Glutamatergic neuron (in vitro differentiated cells): ENCODE measurements at regions not wholly inside any gene's neighbourhood (a gene's known extent, or its start where the extent isn't known, plus 50 kb on each side); places are given as distances from the start of the nearest gene placed in this dataset.

Experiments
- DNase-seq: peaks from one replicate; pipeline ENCODE4 v3.0.0; 2022
- H3K27ac Mint-ChIP-seq: one replicate; pipeline ENCODE4 v1.8.0; 2020; ENCODE audit warnings: mild to moderate bottlenecking, mixed read lengths, inconsistent platforms; ENCODE audit not compliant: unreplicated experiment
- H3K27me3 Mint-ChIP-seq: one replicate; pipeline ENCODE4 v1.8.0; 2020; ENCODE audit warnings: mild to moderate bottlenecking, moderate library complexity, mixed read lengths, inconsistent platforms; ENCODE audit not compliant: unreplicated experiment
- H3K36me3 Mint-ChIP-seq: one replicate; pipeline ENCODE4 v1.8.0; 2020; ENCODE audit warnings: mild to moderate bottlenecking, mixed read lengths, inconsistent platforms; ENCODE audit not compliant: unreplicated experiment
- H3K4me1 Mint-ChIP-seq: one replicate; pipeline ENCODE4 v1.8.0; 2020; ENCODE audit warnings: mild to moderate bottlenecking, low read depth, mixed read lengths, inconsistent platforms; ENCODE audit not compliant: unreplicated experiment
- H3K4me3 Mint-ChIP-seq: one replicate; pipeline ENCODE4 v1.8.0; 2020; ENCODE audit warnings: mild to moderate bottlenecking, mixed read lengths, inconsistent platforms; ENCODE audit not compliant: unreplicated experiment
- H3K9me3 Mint-ChIP-seq: one replicate; pipeline ENCODE4 v1.8.0; 2020; ENCODE audit warnings: mild to moderate bottlenecking, moderate library complexity, mixed read lengths, inconsistent platforms; ENCODE audit not compliant: unreplicated experiment
- CTCF ChIP-seq: fragments of 200-600 bp; sonication (generic); IDR thresholded peaks from one replicate; pipeline ENCODE4 v1.5.0; 2021; ENCODE audit not compliant: partially characterized antibody, unreplicated experiment

- DNase-seq: no peak
- H3K4me1 Mint-ChIP-seq: no peaks in the 10 kb centered on the region
- no peak overlapping the region for H3K27ac Mint-ChIP-seq
- TF ChIP-seq CTCF: no peak
- H3K36me3 Mint-ChIP-seq: no peaks in the 10 kb centered on the region
- H3K27me3 Mint-ChIP-seq: peaks cover 4% of the 10 kb centered on the region
- H3K4me3 Mint-ChIP-seq: no peak overlapping the region
- peaks cover 3% of the 10 kb centered on the region for H3K9me3 Mint-ChIP-seq
Measured at GRCh38 chr7:157482025-157482424, 145.2 kb downstream of the DNAJB6 start.

DNA sequence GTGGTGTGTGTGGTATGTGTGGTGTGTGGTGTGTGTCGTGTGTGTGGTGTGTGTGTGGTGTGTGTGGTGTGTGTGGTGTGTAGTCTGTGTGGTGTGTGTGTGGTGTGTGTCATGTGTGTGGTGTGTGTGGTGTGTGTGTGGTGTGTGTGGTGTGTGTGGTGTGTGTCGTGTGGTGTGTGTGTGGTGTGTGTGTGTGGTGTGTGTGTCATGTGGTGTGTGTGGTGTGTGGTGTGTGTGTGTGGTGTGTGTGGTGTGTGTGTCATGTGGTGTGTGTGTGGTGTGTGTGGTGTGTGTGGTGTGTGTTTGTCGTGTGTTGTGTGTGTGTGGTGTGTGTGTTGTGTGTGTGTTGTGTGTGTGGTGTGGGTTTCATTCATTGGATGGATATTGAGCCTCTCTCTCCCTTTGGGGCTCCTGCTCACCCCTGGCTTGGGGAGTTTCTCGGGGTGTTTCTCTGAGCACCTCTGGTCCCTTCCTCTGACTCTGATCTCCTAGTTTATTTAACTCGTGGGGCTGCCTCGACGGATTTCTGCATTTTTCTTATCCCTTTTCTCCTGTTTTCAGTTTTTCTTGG, 145.8 kb downstream of the DNAJB6 start:
- Mint-ChIP-seq H3K27ac (no peak overlapping the region), H3K9me3 (peaks cover 3% of the 10 kb centered on the region), H3K36me3 (no peaks in the 10 kb centered on the region), H3K27me3 (peaks cover 4% of the 10 kb centered on the region), H3K4me1 (no peaks in the 10 kb centered on the region), H3K4me3 (no peak overlapping the region)
- DNase-seq: no peak
- no peak for TF ChIP-seq CTCF

DNA sequence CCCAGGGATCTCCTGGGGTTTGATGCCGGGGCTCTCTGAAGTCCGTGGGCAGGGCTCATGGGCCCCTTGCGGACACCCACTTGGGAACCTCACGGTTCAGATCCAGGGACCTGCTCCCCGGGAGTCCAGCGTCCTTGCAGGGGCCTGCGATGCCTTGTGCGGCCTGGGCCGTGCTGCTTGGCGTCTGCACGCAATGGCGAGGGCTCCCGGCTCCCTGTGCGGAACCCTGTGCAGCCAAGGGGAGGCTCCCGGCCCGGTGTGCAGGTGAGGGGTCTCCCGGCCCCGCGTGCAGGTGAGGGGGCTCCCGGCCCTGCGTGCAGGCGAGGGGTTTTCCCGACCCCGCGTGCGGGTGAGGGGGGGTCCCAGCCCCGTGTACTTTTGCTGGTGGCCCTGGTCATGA, 146.7 kb downstream of the DNAJB6 start:
- no peak overlapping the region for H3K4me3 Mint-ChIP-seq
- no peak for DNase-seq
- peaks cover 4% of the 10 kb centered on the region for H3K27me3 Mint-ChIP-seq
- H3K4me1 Mint-ChIP-seq: no peaks in the 10 kb centered on the region
- H3K9me3 Mint-ChIP-seq: peaks cover 3% of the 10 kb centered on the region
- no peak overlapping the region for H3K27ac Mint-ChIP-seq
- no peaks in the 10 kb centered on the region for H3K36me3 Mint-ChIP-seq
- no peak for TF ChIP-seq CTCF

DNA sequence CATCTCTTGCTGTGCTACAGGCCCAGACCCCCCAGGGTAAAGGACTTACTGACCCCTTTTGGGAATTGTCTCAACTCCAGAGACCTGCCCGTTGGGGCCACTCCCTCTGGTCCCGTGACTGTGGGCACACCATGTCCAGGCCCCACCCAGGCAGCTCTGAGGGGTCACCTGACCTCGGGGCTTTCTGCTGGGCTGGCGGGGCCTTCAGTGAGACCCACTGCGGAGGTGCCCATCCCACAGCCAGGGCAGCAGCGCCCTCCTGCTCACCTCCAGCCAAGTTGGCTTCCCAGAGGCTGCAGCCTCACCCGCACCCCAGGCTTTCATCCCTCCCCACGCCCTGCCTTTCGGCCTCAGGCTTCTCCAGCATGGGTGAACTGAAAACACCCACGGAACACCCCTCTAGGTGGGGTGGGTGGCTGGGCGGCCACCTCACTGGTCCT, 147.2 kb downstream of the DNAJB6 start:
- TF ChIP-seq CTCF: no peak
- peaks cover 3% of the 10 kb centered on the region for H3K9me3 Mint-ChIP-seq
- H3K27ac Mint-ChIP-seq: no peak overlapping the region
- no peak overlapping the region for H3K4me3 Mint-ChIP-seq
- H3K27me3 Mint-ChIP-seq: peaks cover 2% of the 10 kb centered on the region
- H3K4me1 Mint-ChIP-seq: no peaks in the 10 kb centered on the region
- no peak for DNase-seq
- no peaks in the 10 kb centered on the region for H3K36me3 Mint-ChIP-seq

GRCh38 chr7:157484411-157485081, 147.7 kb downstream of the DNAJB6 start:
- no peak for TF ChIP-seq CTCF
- Mint-ChIP-seq H3K36me3 (no peaks in the 10 kb centered on the region), H3K9me3 (peaks cover 3% of the 10 kb centered on the region), H3K4me1 (no peaks in the 10 kb centered on the region), H3K27ac (no peak overlapping the region), H3K27me3 (no peaks in the 10 kb centered on the region), H3K4me3 (no peak overlapping the region)
- DNase-seq: no peak
